NCI-H1092 treated with DMSO at 0.1 percent for 48 hours (cell line): ENCODE measurements at regions not wholly inside any gene's neighbourhood (a gene's known extent, or its start where the extent isn't known, plus 50 kb on each side); places are given as distances from the start of the nearest gene placed in this dataset.

Experiments
- DNase-seq: peaks from one replicate; lab custom pipeline; 2025; lab: John Stamatoyannopoulos, UW

- DNase-seq = no peak
Observed at GRCh38 chr1:38402230-38402815, 355.7 kb upstream of the POU3F1 start.

GRCh38 chr1:38396606-38397005, 350.0 kb upstream of the POU3F1 start:
- DNase-seq = no peak

- no peak for DNase-seq
Observed at GRCh38 chr1:38394303-38394702, 347.7 kb upstream of the POU3F1 start.

GRCh38 chr1:38392861-38393260, 346.3 kb upstream of the POU3F1 start:
- no peak for DNase-seq

- DNase-seq = no peak
Observed at GRCh38 chr1:38381256-38381655, 334.7 kb upstream of the POU3F1 start.

- no peak for DNase-seq
Observed at GRCh38 chr1:38376577-38376976, 330.0 kb upstream of the POU3F1 start.

- DNase-seq = no peak
Observed at GRCh38 chr1:38375035-38375434, 328.4 kb upstream of the POU3F1 start.

- DNase-seq = no peak
Observed at GRCh38 chr1:38371505-38371844, 324.9 kb upstream of the POU3F1 start.

GRCh38 chr1:38370716-38371504, 324.3 kb upstream of the POU3F1 start:
- no peak for DNase-seq

GRCh38 chr1:38365242-38365641, 318.6 kb upstream of the POU3F1 start:
- DNase-seq = no peak

- DNase-seq = no peak
Observed at GRCh38 chr1:38361566-38361965, 315.0 kb upstream of the POU3F1 start.

GRCh38 chr1:38360807-38361206, 314.2 kb upstream of the POU3F1 start:
- no peak for DNase-seq

GRCh38 chr1:38353956-38354355, 307.4 kb upstream of the POU3F1 start:
- no peak for DNase-seq

- DNase-seq = no peak
Observed at GRCh38 chr1:38352869-38353268, 306.3 kb upstream of the POU3F1 start.

- no peak for DNase-seq
Observed at GRCh38 chr1:38347446-38348175, 301.0 kb upstream of the POU3F1 start.

GRCh38 chr1:38344716-38345115, 298.1 kb upstream of the POU3F1 start:
- no peak for DNase-seq

GRCh38 chr1:38341694-38342093, 295.1 kb upstream of the POU3F1 start:
- no peak for DNase-seq

GRCh38 chr1:38340409-38340808, 293.8 kb upstream of the POU3F1 start:
- no peak for DNase-seq

GRCh38 chr1:38337711-38338110, 291.1 kb upstream of the POU3F1 start:
- DNase-seq = no peak

GRCh38 chr1:38336961-38337360, 290.4 kb upstream of the POU3F1 start:
- no peak for DNase-seq

- DNase-seq = no peak
Observed at GRCh38 chr1:38336301-38336923, 289.8 kb upstream of the POU3F1 start.

GRCh38 chr1:38334930-38335592, 288.5 kb upstream of the POU3F1 start:
- DNase-seq = no peak
